HEK293 (cell line): ENCODE measurements at regions not wholly inside any gene's neighbourhood (a gene's known extent, or its start where the extent isn't known, plus 50 kb on each side); places are given as distances from the start of the nearest gene placed in this dataset.

ENCODE experiments used
- FEZF1 ChIP-seq: fragments of 450-650 bp; formaldehyde crosslinking; IDR thresholded peaks from 2 replicates; pipeline ENCODE4 v1.5.1; 2016; ENCODE audit warnings: missing biosample characterization, missing genetic modification characterization
- PRDM1 ChIP-seq: fragments of 450-650 bp; formaldehyde crosslinking; IDR thresholded peaks from 2 replicates; pipeline ENCODE4; 2016; ENCODE audit warnings: missing biosample characterization, missing genetic modification characterization
- ZNF146 ChIP-seq: fragments of 450-650 bp; formaldehyde crosslinking; IDR thresholded peaks from 2 replicates; pipeline ENCODE4 v1.5.1; 2016; ENCODE audit warnings: missing biosample characterization, missing genetic modification characterization
- ZNF202 ChIP-seq: fragments of 450-650 bp; formaldehyde crosslinking; IDR thresholded peaks from 2 replicates; pipeline ENCODE4 v1.5.1; 2016; ENCODE audit warnings: missing biosample characterization, missing genetic modification characterization, borderline replicate concordance
- ZNF501 ChIP-seq: fragments of 450-650 bp; formaldehyde crosslinking; IDR thresholded peaks from 2 replicates; pipeline ENCODE4 v1.5.1; 2016; ENCODE audit warnings: missing biosample characterization, missing genetic modification characterization
- TF ChIP-seq, protein P1 (sequence below): fragments of 450-650 bp; formaldehyde crosslinking; IDR thresholded peaks from 2 replicates; pipeline ENCODE4 v1.5.1; 2017; ENCODE audit warnings: missing biosample characterization, missing genetic modification characterization
- TF ChIP-seq, protein P2 (sequence below): fragments of 450-650 bp; formaldehyde crosslinking; IDR thresholded peaks from 2 replicates; pipeline ENCODE4 v1.5.1; 2016; ENCODE audit warnings: missing biosample characterization, missing genetic modification characterization

DNA sequence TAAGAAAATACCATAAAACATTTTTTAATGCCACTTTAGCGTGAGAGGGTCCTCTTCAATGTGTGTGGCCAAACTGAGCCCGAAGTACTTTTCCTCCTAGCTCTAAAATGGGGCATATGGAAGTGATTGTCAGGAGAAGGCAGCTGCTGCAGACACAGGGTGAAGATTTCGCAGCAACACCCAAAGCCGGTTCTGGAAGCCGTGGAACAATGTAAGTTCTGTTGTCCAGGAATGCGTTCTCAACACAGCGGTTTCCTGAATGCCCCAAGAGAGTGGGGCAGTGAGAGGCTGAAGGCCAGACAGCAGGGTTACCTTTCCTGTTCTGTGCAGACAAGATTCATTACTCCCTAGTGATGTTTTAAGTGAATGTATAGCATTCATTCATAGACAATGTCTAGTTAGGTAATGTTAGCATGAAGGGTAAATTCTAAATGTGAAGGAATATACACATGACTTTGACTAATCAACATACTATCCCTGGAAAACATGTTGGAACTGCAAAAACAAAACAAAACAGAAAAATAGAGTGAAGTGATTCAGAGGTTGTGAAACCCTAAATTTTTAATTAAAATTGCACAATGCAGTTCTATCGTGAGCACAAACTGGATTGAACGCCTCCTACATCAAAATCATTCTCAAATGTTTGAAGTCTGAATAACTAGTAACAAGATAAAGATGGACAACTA is 197.0 kb upstream of the SEMA6A start:
- TF ChIP-seq FEZF1 (tag by site-specific recombination) (no peak), PRDM1 (tag by site-specific recombination) (no peak), ZNF501 (tag by site-specific recombination) (no peak), ZNF202 (tag by site-specific recombination) (no peak), ZNF146 (tag by site-specific recombination) (no peak)
- TF ChIP-seq, protein P1, sequence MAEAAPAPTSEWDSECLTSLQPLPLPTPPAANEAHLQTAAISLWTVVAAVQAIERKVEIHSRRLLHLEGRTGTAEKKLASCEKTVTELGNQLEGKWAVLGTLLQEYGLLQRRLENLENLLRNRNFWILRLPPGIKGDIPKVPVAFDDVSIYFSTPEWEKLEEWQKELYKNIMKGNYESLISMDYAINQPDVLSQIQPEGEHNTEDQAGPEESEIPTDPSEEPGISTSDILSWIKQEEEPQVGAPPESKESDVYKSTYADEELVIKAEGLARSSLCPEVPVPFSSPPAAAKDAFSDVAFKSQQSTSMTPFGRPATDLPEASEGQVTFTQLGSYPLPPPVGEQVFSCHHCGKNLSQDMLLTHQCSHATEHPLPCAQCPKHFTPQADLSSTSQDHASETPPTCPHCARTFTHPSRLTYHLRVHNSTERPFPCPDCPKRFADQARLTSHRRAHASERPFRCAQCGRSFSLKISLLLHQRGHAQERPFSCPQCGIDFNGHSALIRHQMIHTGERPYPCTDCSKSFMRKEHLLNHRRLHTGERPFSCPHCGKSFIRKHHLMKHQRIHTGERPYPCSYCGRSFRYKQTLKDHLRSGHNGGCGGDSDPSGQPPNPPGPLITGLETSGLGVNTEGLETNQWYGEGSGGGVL (tag by site-specific recombination), result no peak
- TF ChIP-seq, protein P2, sequence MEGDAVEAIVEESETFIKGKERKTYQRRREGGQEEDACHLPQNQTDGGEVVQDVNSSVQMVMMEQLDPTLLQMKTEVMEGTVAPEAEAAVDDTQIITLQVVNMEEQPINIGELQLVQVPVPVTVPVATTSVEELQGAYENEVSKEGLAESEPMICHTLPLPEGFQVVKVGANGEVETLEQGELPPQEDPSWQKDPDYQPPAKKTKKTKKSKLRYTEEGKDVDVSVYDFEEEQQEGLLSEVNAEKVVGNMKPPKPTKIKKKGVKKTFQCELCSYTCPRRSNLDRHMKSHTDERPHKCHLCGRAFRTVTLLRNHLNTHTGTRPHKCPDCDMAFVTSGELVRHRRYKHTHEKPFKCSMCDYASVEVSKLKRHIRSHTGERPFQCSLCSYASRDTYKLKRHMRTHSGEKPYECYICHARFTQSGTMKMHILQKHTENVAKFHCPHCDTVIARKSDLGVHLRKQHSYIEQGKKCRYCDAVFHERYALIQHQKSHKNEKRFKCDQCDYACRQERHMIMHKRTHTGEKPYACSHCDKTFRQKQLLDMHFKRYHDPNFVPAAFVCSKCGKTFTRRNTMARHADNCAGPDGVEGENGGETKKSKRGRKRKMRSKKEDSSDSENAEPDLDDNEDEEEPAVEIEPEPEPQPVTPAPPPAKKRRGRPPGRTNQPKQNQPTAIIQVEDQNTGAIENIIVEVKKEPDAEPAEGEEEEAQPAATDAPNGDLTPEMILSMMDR, result no peak
